Activated naive CD8-positive, alpha-beta T cell treated with anti-CD3 and anti-CD28 coated beads for 36 hours (primary cell): ENCODE measurements at regions not wholly inside any gene's neighbourhood (a gene's known extent, or its start where the extent isn't known, plus 50 kb on each side); places are given as distances from the start of the nearest gene placed in this dataset.

ENCODE experiments used
- DNase-seq: peaks from one replicate; pipeline ENCODE4 v3.0.0; 2021
- H3K27ac Mint-ChIP-seq: one replicate; pipeline ENCODE4 v1.8.0; 2022; ENCODE audit warnings: mild to moderate bottlenecking, moderate library complexity, mixed read lengths
- H3K27me3 Mint-ChIP-seq: one replicate; pipeline ENCODE4 v1.8.0; 2022; ENCODE audit warnings: mild to moderate bottlenecking, mixed read lengths
- H3K36me3 Mint-ChIP-seq: one replicate; pipeline ENCODE4 v1.8.0; 2021; ENCODE audit warnings: mild to moderate bottlenecking, mixed read lengths
- H3K4me1 Mint-ChIP-seq: one replicate; pipeline ENCODE4 v1.8.0; 2021; ENCODE audit warnings: mixed read lengths
- H3K4me3 Mint-ChIP-seq: one replicate; pipeline ENCODE4 v1.8.0; 2022; ENCODE audit warnings: mild to moderate bottlenecking, moderate library complexity, mixed read lengths
- H3K9me3 Mint-ChIP-seq: one replicate; pipeline ENCODE4 v1.8.0; 2022; ENCODE audit warnings: mixed read lengths

DNA sequence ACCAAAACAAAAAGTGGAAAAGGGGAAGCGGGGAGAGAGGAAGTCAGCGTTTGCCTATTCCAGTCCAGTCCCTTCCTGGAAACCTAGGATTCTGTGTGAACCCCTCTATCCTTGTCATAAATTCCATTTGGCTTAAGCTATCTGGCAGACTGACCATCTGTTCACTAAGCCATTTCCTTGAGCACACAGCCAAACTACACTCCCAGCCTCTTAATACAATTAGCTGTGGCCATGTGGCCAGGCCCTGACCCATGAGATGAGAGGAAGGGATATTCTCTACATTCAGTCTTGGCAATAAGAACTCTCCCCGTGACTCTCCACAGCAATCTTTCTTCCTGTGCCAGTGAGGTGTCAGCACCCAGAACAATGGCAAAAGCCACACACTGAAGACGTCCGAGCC lies 424.8 kb downstream of the TLE1 start:
- H3K4me1 Mint-ChIP-seq = no peaks in the 10 kb centered on the region
- H3K9me3 Mint-ChIP-seq = peaks cover 14% of the 10 kb centered on the region
- no peak overlapping the region for H3K27ac Mint-ChIP-seq
- no peaks in the 10 kb centered on the region for H3K36me3 Mint-ChIP-seq
- H3K4me3 Mint-ChIP-seq = no peak overlapping the region
- peaks cover 3% of the 10 kb centered on the region for H3K27me3 Mint-ChIP-seq
- DNase-seq = no peak

GRCh38 chr9:81259896-81260295 lies 429.5 kb downstream of the TLE1 start:
- Mint-ChIP-seq H3K27ac (no peak overlapping the region), H3K27me3 (peaks cover 8% of the 10 kb centered on the region), H3K9me3 (peaks cover 13% of the 10 kb centered on the region), H3K4me1 (no peaks in the 10 kb centered on the region), H3K36me3 (no peaks in the 10 kb centered on the region), H3K4me3 (no peak overlapping the region)
- no peak for DNase-seq

GRCh38 chr9:81256368-81256767 lies 433.0 kb downstream of the TLE1 start:
- Mint-ChIP-seq H3K4me3 (no peak overlapping the region), H3K36me3 (no peaks in the 10 kb centered on the region), H3K4me1 (no peaks in the 10 kb centered on the region)

GRCh38 chr9:81250606-81251005 lies 438.7 kb downstream of the TLE1 start:
- H3K36me3 Mint-ChIP-seq = no peaks in the 10 kb centered on the region
- H3K4me3 Mint-ChIP-seq = no peak overlapping the region
- no peaks in the 10 kb centered on the region for H3K27me3 Mint-ChIP-seq
- H3K9me3 Mint-ChIP-seq = no peaks in the 10 kb centered on the region
- no peak for DNase-seq
- no peak overlapping the region for H3K27ac Mint-ChIP-seq
- no peaks in the 10 kb centered on the region for H3K4me1 Mint-ChIP-seq

More at GRCh38 chr9:81256368-81256767, 433.0 kb downstream of the TLE1 start:
- Mint-ChIP-seq H3K27ac (no peak overlapping the region), H3K27me3 (peaks cover 5% of the 10 kb centered on the region), H3K9me3 (peaks cover 6% of the 10 kb centered on the region)
- no peak for DNase-seq

DNA sequence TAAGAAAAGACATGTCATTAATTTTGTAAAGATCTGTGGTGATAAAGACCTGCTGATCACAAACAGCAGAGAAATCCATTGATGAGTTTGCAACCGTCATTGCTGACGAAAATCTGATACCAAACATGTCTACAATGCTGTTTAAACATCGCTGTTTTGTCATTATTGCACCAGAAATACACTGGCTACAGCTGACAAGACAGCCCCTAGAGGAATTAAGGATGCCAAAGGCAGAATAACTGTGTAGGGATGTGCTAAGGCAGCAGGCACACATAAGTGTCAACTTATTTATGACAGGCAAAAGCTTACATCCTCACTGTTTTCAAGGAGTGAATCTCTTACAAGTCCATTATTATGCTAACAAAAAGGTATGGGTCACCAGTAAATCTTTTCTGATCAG lies 439.3 kb downstream of the TLE1 start:
- no peaks in the 10 kb centered on the region for H3K36me3 Mint-ChIP-seq
- H3K4me3 Mint-ChIP-seq = no peak overlapping the region
- no peaks in the 10 kb centered on the region for H3K27me3 Mint-ChIP-seq
- H3K4me1 Mint-ChIP-seq = no peaks in the 10 kb centered on the region
- no peak overlapping the region for H3K27ac Mint-ChIP-seq
- no peak for DNase-seq
- no peaks in the 10 kb centered on the region for H3K9me3 Mint-ChIP-seq

DNA sequence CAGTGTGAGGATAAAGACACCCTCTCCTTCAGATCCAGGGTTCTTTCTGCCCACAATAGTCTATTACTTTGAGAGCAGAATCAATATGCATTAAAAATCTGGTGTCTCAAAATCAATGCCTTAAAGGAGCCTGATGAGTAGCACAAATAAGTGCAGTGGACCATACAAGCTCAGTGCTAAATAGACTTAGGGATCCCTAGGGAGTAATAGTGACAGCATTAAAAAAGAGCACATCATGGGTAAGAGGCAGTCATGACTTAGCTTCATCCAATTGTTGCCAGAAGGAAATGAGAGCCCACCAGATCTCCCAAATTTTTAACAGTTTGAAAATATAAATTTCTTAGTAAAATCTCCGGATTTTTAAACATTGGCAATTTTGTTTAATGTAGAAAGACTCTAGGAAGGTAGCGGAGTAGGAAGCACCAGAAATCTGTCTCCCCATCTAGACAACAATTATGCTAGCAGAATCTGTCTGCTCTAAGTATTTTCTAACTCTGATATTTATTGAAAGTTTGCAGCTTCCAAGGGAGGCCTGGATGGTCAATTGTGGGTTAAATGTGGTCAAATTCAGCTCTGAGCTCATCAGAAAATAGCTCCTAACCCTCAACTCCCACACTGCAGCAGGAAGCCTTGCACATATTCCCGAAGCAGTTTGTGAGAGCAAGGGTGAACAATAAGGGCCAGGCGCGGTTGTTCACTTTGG lies 443.9 kb downstream of the TLE1 start:
- Mint-ChIP-seq H3K4me3 (no peak overlapping the region), H3K36me3 (no peaks in the 10 kb centered on the region), H3K27me3 (no peaks in the 10 kb centered on the region), H3K27ac (no peak overlapping the region), H3K4me1 (no peaks in the 10 kb centered on the region), H3K9me3 (no peaks in the 10 kb centered on the region)
- DNase-seq = no peak

DNA sequence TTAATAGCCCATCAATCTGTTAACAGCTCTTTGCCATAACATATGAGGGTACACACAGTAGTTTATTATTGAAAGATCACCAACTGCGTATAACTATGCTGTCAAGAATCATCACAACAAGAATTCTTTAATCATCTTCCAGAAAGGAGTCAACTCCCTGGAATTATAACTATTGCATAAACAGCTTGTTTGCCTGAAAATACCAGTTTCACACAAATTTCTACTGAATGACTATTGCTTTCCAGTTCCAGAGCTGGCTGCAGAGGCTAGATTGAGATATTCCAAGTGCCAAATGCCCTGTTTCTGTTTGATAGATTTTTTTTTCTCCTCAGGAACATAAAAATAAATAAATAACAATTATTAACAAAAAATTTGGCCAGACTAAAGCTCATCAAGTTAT lies 444.7 kb downstream of the TLE1 start:
- Mint-ChIP-seq H3K4me1 (no peaks in the 10 kb centered on the region), H3K4me3 (no peak overlapping the region), H3K27me3 (no peaks in the 10 kb centered on the region), H3K36me3 (no peaks in the 10 kb centered on the region), H3K9me3 (no peaks in the 10 kb centered on the region), H3K27ac (no peak overlapping the region)
- DNase-seq = no peak

- H3K27ac Mint-ChIP-seq = no peak overlapping the region
- H3K4me1 Mint-ChIP-seq = no peaks in the 10 kb centered on the region
- no peak overlapping the region for H3K4me3 Mint-ChIP-seq
- no peaks in the 10 kb centered on the region for H3K9me3 Mint-ChIP-seq
- H3K27me3 Mint-ChIP-seq = no peaks in the 10 kb centered on the region
- DNase-seq = no peak
- no peaks in the 10 kb centered on the region for H3K36me3 Mint-ChIP-seq
These were observed 446.5 kb downstream of the TLE1 start for GRCh38 chr9:81242866-81243265.

GRCh38 chr9:81239388-81239787 lies 450.0 kb downstream of the TLE1 start:
- Mint-ChIP-seq H3K4me1 (no peaks in the 10 kb centered on the region), H3K27ac (no peak overlapping the region), H3K36me3 (no peaks in the 10 kb centered on the region), H3K9me3 (no peaks in the 10 kb centered on the region), H3K27me3 (no peaks in the 10 kb centered on the region), H3K4me3 (no peak overlapping the region)
- DNase-seq = no peak

DNA sequence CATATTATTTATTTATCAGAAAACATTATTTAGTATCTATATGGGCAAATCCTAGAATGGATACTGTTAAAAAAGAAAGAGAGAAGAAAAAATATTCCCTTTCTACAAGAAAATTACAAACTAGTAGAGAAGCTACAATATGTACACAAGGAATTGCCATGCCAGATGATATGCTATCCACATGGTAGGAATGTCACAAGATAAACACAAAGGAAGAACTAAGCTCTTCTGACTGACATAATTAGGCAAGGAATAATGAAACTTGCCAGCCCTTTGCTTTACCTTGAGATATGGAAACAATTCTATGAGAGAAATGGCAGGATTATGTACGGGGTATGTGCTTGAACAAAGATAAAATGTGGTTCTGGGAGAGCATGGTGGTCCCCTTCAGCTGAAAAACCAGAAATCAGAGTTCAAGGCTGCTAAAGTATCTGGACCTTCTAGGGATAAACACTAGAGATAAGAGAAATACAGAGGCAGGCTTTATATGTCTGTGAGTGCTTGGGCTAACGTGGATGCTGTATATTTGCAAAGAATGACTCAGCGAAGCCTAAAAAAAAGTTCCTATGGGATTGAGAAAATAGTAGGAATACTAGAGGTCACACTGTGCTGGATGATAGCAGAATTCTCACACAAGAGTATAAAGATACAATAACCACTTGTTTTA lies 451.6 kb downstream of the TLE1 start:
- Mint-ChIP-seq H3K27me3 (no peaks in the 10 kb centered on the region), H3K36me3 (no peaks in the 10 kb centered on the region), H3K27ac (no peak overlapping the region), H3K9me3 (no peaks in the 10 kb centered on the region), H3K4me1 (no peaks in the 10 kb centered on the region), H3K4me3 (no peak overlapping the region)
- no peak for DNase-seq

- no peak for DNase-seq
- H3K27me3 Mint-ChIP-seq = no peaks in the 10 kb centered on the region
- H3K9me3 Mint-ChIP-seq = no peaks in the 10 kb centered on the region
- no peak overlapping the region for H3K27ac Mint-ChIP-seq
- H3K4me3 Mint-ChIP-seq = no peak overlapping the region
- H3K4me1 Mint-ChIP-seq = no peaks in the 10 kb centered on the region
- H3K36me3 Mint-ChIP-seq = no peaks in the 10 kb centered on the region
These were observed 454.3 kb downstream of the TLE1 start for GRCh38 chr9:81234924-81235610.

- no peaks in the 10 kb centered on the region for H3K27me3 Mint-ChIP-seq
- no peaks in the 10 kb centered on the region for H3K4me1 Mint-ChIP-seq
- H3K9me3 Mint-ChIP-seq = no peaks in the 10 kb centered on the region
- H3K27ac Mint-ChIP-seq = no peak overlapping the region
- H3K4me3 Mint-ChIP-seq = no peak overlapping the region
- DNase-seq = no peak
- H3K36me3 Mint-ChIP-seq = no peaks in the 10 kb centered on the region
These were observed 458.3 kb downstream of the TLE1 start for GRCh38 chr9:81231011-81231410.

- no peak overlapping the region for H3K27ac Mint-ChIP-seq
- no peaks in the 10 kb centered on the region for H3K27me3 Mint-ChIP-seq
- H3K4me3 Mint-ChIP-seq = no peak overlapping the region
- H3K36me3 Mint-ChIP-seq = no peaks in the 10 kb centered on the region
- H3K4me1 Mint-ChIP-seq = no peaks in the 10 kb centered on the region
- no peak for DNase-seq
- no peaks in the 10 kb centered on the region for H3K9me3 Mint-ChIP-seq
These were observed 461.7 kb downstream of the TLE1 start for GRCh38 chr9:81227507-81228245.

GRCh38 chr9:81225596-81225995 lies 463.8 kb downstream of the TLE1 start:
- no peak for DNase-seq
- no peak overlapping the region for H3K27ac Mint-ChIP-seq
- H3K27me3 Mint-ChIP-seq = no peaks in the 10 kb centered on the region
- no peaks in the 10 kb centered on the region for H3K36me3 Mint-ChIP-seq
- no peak overlapping the region for H3K4me3 Mint-ChIP-seq
- no peaks in the 10 kb centered on the region for H3K4me1 Mint-ChIP-seq
- no peaks in the 10 kb centered on the region for H3K9me3 Mint-ChIP-seq
